ENCODE measurements at regions not wholly inside any gene's neighbourhood (a gene's known extent, or its start where the extent isn't known, plus 50 kb on each side); places are given as distances from the start of the nearest gene placed in this dataset.

DNA sequence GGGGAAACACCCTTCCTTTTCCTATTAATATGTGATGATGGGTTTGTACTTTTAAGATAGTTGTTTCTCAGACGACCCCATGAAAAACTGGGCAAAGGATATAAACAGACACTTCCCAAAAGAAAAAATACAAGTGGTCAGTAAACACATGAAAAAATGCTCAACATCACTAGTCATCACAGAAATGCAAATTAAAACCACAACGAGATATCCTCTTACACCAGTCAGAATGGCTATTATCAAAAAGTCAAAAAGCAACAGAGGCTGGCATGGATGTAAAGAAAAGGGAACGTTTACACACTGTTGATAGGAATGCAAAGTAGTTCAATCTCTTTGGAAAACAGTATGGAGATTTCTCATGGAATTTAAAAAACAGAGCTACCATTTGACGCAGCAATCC is 111.4 kb upstream of the ZEB1 start:
- TF ChIP-seq, protein P1, sequence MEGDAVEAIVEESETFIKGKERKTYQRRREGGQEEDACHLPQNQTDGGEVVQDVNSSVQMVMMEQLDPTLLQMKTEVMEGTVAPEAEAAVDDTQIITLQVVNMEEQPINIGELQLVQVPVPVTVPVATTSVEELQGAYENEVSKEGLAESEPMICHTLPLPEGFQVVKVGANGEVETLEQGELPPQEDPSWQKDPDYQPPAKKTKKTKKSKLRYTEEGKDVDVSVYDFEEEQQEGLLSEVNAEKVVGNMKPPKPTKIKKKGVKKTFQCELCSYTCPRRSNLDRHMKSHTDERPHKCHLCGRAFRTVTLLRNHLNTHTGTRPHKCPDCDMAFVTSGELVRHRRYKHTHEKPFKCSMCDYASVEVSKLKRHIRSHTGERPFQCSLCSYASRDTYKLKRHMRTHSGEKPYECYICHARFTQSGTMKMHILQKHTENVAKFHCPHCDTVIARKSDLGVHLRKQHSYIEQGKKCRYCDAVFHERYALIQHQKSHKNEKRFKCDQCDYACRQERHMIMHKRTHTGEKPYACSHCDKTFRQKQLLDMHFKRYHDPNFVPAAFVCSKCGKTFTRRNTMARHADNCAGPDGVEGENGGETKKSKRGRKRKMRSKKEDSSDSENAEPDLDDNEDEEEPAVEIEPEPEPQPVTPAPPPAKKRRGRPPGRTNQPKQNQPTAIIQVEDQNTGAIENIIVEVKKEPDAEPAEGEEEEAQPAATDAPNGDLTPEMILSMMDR (IDR thresholded peaks at IDR 0.05): no peak
- no peak for TF ChIP-seq POLR2A (IDR thresholded peaks at IDR 0.05)
